Umbilical cord (tissue), 1 donor: ENCODE measurements at regions not wholly inside any gene's neighbourhood (a gene's known extent, or its start where the extent isn't known, plus 50 kb on each side); places are given as distances from the start of the nearest gene placed in this dataset.
A peak's percentile ranks its signal among the peaks of the same experiment; 100 is the strongest.

Source experiments
- DNase-seq: peaks from one replicate; pipeline ENCODE4 v3.0.0-alpha.2; 2015; ENCODE audit warnings: low spot score

DNA sequence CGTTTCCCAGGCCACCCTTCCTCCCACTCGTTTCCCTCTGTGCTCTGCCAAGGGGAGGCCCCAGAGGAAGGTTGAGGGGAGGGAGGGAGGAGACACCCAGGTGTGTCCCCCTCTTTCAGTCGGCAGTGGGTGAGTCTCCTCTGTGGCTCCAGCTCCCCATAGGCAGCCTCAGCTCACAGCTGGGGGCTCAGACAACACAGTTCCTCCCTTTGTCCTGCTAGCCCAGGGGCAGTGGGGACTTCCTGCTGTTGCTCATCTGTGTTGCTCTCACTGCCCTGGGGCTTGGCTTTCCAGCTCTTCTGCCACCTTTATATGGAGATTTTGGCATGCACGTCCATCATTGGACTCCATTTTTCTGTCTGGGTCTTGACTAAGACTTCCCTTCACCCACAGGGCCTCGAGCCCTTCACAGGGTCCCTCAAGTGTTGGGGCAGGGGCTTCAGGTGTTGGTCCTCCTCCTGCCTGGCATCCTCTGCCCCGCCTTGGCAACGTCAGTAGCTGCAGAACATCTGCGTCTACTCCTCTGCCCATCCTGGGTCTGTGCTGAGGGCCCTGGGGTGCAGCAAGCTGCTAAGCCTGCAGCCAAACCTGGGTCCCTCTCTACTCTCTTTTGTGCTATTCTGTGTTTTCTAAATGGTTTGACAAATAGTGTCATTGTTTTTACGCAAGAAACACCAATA is 190.6 kb upstream of the PMEPA1 start:
- no peak for DNase-seq

- no peak for DNase-seq
Measured at GRCh38 chr20:57899554-57899953, 189.7 kb upstream of the PMEPA1 start.

DNA sequence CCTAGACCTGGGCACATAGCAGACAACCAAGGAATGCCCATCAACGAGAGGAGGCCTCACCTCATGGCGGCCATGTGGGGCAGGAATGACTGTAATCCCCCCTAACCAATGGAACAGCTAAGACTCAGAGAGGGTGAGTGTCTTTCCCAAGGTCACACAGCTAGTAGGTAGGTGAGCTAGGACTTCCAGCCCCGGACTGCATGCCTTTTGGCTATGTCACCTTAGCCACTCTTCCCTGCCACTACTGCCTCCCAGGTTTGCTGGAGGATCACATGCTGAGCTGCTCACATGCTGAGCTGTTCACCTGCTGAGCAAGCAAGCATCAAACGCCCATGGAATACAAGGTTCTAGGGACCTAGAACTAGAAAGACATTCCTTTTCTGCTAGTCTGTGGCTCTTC is 188.5 kb upstream of the PMEPA1 start:
- DNase-seq = no peak

DNA sequence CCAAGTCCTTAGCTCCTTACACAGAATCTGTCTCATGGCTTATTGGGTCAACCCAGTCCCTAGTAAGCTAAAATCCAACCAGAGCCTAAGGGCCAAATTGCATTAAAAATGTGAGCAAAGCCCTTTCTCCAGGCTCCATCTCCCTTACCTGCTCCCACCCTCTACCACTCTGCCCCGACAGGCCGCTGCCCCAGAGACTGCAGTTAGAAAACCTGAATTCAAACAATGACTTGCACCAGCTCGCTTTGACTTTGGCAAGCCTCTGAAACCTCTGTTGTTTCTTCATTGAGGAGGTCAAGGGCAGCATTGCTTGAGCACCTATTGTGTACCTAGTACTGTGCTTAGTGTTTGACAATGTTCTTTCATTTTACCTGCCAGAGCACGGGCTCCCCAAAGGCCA is 188.1 kb upstream of the PMEPA1 start:
- DNase-seq = no peak

DNA sequence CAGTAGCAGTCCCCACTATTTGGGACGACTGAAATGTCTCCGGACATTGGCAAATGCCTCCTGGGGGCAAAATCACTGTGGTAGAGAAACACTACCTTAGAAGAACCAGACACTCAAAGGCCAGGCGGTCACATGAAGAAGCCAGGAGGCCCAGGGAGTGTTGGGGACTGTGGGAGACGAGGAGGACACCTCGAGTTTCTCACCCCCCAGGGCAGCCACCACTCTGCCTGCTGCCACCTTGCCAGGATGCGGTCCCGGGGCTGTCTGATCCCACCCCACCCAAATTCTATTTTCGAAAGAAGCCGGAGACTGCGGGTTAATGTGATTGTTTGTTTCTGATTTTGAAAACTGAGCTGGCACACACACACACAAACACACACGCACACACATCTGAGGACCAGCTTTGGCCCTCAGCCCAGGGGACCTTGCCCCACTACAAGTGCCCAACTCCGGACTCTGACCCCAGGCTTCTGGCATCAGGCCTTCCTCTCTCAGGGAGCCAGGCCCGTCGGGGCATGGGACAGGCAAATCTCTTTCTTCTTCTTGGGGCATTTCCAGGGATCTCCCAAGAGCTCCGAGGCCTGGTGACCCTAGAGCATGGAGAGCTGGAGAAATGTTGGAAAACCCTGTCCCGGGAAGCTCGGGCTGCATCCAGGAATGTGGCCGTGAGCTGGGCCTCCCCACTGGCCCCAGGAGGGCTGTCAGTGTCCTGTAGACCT is 187.5 kb upstream of the PMEPA1 start:
- DNase-seq = no peak

GRCh38 chr20:57896563-57896962 is 186.7 kb upstream of the PMEPA1 start:
- no peak for DNase-seq

DNA sequence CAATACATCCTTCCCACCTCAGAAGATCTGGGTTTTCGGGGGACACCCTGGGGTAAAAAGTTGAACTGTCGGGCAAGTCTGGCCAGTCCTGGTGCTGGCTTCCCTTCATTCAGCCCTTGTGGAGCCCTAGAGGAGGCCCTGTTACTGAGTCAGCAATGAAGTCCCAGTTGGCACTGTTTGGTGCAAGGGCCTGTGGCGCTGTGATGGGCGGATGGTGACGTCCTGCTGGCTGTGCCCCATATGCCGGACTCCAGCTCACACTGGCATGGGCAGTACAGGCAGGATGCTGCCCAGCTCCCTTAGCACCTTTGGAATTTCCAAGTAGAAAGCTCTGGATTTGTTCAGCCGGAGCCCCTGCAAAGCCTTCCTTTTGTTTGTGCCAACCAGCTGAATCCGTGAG is 186.2 kb upstream of the PMEPA1 start:
- no peak for DNase-seq

DNA sequence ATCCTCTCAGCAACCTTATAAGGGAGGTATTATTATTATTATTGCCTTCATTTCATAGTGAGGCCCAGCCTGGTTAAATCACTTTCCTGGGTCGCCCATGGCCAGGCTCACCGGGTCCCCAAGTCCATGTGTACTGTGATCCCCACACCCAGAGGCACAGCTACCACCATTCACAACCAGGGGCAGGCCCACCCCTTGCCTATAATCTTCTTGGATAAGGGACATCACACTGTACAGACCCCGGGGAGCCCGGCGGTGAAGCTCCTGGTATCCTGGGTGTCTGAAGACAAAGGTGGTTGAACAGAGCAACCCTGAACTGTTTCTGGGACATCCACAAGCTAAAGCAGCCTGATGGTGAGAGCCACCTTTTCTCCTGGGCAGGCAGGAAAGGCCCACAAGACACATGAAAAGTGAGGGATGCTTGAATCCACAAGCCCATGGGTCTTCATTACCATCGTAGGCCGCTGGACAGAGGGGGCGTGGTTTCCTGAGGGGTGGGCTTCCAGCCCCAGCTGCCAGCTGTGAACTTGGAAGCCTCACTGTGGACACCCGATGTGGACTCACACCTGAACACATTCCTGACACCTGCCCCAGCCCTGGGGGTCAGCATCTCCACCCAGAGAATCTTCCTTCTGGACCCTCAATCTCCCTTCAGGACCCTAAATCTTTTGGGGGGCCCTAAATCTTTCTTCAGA is 185.5 kb upstream of the PMEPA1 start:
- DNase-seq = no peak

- no peak for DNase-seq
Measured at GRCh38 chr20:57894522-57894921, 184.7 kb upstream of the PMEPA1 start.

DNA sequence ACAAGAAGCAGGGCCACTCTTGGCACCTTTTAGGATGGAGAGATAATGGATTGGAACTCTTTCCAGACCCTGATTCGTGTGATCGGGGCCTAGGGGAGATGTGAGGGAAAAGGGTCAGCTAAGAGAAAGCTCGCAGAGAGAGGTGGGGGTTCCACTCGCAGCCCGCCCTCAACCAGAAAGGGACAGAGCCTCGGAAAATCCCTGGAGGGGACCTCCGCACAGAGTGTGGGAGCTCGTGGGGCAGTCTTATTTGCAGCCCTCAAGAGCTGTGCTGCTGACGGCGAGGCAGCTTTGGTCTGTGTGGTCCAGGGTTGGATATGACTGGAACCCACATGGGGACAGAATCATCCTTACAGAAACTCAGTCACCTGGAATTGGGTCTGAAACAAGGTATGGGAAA is 184.3 kb upstream of the PMEPA1 start:
- DNase-seq = no peak

- no peak for DNase-seq
Measured at GRCh38 chr20:57893366-57893999, 183.7 kb upstream of the PMEPA1 start.

DNA sequence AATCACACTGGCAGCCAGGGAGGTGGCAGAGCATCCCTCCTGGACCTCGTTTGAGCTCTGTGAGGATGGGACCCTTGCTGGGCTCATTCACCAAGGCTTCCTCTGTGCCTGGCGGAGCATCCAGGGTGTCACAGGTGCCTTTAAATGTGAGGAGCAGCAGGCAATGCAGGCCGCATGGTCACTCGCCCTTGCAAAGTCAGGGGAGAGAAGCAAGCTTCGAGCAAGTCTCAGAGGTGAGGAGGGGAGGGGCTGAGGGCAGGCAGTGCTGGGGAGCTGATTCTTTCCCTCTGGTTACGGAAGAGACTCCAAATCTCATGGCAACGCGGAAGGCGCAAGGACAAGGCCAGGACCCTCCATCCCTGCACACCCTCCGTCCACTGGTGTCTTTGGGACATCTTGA is 182.7 kb upstream of the PMEPA1 start:
- no peak for DNase-seq

GRCh38 chr20:57891014-57891413 is 181.2 kb upstream of the PMEPA1 start:
- no peak for DNase-seq

GRCh38 chr20:57890202-57890800 is 180.5 kb upstream of the PMEPA1 start:
- no peak for DNase-seq

DNA sequence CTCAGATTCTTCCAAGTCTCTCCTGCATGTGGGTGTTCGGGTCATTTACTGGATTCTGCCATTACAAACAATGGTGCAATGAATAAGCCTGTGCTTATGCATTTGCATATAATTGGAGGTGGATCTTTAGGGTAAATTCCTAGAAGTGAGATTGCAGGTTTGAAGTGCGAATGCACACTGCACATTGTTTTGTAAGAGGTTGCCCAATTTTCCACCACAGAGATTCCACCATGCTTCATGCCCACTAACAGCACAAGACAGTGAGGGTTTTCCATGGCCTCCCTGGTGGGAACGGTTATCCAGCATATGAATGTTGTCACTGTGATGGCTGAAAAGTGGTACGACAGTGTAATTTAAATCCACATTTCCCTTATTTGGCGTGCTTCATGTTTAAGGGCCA is 178.8 kb upstream of the PMEPA1 start:
- DNase-seq = no peak

DNA sequence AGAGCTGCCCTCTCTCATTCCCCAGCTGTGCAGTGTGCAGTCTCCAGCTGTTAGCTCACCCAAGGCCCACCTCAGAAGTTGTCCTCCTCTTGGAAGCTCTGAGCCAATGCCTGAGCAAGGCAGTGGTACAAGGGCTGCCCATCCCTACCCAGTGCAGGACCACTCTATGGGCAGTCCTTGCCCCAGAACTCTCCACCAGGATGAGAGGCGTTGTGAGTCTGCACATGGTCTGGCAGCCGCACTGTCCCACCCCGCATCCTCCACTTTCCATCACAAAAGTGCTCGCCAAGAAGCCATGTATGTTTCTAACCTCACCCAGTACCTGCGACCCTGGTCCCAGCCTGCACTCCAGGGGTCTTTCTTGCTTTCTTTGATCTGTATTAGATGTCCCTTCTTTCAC is 175.1 kb upstream of the PMEPA1 start:
- DNase-seq = no peak

GRCh38 chr20:57883761-57884160 is 173.9 kb upstream of the PMEPA1 start:
- no peak for DNase-seq

- no peak for DNase-seq
Measured at GRCh38 chr20:57883224-57883623, 173.4 kb upstream of the PMEPA1 start.

DNA sequence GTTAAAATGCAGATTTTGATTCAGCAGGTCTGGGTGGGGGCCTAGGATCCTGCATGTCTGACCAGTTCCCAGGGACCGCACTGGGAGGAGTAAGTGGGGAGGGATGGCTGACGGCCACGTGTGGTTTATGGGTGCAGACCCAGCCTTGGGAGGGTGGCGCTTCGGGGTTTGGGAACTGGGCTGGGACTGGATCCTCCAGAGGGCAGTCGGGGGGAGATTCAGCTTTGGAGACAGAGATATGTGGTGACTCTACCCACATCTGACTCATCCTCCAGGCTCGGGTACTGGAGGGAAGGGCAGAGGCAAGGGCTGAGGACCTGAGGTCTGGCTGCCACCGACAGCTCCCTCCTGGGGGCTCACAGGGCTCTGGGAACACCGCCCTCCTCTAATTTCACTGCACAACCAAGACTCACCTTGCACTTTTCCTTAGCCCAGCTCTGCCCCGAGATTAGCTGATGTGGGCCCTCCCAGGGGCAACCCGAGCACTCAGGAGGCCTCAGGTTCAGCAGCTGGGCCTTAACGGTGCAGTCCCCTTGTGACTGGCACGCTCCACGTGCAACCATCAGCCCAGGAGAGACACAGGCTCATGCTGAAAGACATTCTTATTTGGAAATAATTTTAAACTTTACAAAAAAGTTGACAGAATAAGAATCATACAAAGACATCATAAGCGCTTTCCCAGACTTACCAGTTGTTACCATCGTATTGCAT is 172.8 kb upstream of the PMEPA1 start:
- DNase-seq = peak; percentile 29

DNA sequence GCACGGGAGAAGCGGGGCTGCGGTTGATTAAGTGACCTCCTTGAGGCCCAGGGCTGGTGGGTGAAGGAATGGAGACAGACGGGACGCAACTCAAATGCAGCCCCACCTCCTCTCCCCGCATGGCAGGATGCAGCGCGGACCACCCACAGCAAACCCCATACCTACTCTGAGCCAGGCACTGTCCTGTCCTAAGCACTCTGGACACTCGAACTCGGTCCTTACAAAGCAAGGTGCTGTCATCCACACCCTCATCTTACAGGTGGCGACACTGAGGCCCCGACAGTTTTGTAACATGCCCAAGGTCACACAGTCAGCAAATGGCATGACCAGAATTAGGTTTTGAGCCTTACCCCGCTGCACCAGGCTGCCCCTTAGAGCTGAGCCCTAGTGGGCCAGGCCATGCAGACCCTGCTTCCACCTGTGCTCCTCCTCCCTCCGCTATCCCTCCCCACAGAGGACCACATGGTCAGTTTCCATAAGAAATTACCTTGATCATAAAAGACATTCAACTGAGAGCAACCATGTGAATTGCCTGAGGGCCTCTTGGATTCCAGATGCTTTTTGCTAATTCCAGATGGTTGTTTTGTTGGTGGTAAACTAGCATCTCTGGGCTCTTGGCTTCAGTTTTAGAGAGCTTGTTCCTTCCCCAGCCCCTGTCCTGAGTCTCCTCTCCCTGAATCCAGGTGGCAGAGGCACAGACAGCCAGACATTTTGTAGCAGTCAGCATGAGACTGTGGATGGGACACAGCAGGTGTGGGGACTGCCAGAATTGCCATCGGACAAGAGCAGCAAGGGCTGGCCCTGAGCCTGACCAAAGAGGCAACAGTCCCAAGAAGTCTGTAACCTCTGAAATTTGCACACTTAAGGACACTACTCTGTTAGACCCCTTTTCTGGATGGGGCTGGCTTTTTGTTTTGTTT is 171.9 kb upstream of the PMEPA1 start:
- no peak for DNase-seq
